GM12865 (cell line): ENCODE measurements at regions not wholly inside any gene's neighbourhood (a gene's known extent, or its start where the extent isn't known, plus 50 kb on each side); places are given as distances from the start of the nearest gene placed in this dataset.

Experiments
- DNase-seq: peaks from one replicate; pipeline ENCODE4 v3.0.0; 2010; ENCODE audit warnings: low read depth
- H3K4me3 ChIP-seq: 2 replicates; pipeline ENCODE4 v1.5.1; 2011; ENCODE audit warnings: mild to moderate bottlenecking, low read depth, low read length, control low read depth
- CTCF ChIP-seq: IDR thresholded peaks from 2 replicates; pipeline ENCODE4 v1.5.1; 2011; ENCODE audit warnings: low read length, control low read depth, low read depth, inconsistent platforms; ENCODE audit not compliant: insufficient read depth; ENCODE audit errors: missing control alignments

DNA sequence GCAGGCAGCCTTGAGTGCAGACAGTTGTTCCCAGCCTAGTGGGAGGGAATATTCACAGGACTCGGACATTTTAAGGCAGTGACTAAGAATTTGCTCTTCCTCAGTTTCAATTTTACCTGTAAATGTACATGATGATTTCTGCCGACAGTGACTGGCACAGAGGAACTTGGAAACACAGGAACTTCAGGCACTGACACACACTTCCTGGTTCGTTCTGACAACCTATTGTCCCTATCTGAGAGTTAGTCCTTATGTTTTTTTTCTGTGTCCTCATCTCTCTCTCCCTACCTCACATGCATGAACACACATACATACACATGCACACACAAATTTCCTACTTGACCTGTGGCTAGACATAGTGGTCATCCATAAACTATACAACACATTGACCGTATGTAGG is 89.4 kb upstream of the CD180 start:
- no peak overlapping the region for H3K4me3 ChIP-seq
- TF ChIP-seq CTCF, result no peak
- no peak for DNase-seq

GRCh38 chr5:67283988-67284487 is 87.4 kb upstream of the CD180 start:
- TF ChIP-seq CTCF, result no peak
- no peak overlapping the region for H3K4me3 ChIP-seq
- DNase-seq, result no peak

GRCh38 chr5:67283275-67283987 is 86.8 kb upstream of the CD180 start:
- DNase-seq, result no peak
- no peak overlapping the region for H3K4me3 ChIP-seq
- no peak for TF ChIP-seq CTCF

GRCh38 chr5:67281874-67282273 is 85.3 kb upstream of the CD180 start:
- TF ChIP-seq CTCF, result no peak
- H3K4me3 ChIP-seq, result no peak overlapping the region
- DNase-seq, result no peak

DNA sequence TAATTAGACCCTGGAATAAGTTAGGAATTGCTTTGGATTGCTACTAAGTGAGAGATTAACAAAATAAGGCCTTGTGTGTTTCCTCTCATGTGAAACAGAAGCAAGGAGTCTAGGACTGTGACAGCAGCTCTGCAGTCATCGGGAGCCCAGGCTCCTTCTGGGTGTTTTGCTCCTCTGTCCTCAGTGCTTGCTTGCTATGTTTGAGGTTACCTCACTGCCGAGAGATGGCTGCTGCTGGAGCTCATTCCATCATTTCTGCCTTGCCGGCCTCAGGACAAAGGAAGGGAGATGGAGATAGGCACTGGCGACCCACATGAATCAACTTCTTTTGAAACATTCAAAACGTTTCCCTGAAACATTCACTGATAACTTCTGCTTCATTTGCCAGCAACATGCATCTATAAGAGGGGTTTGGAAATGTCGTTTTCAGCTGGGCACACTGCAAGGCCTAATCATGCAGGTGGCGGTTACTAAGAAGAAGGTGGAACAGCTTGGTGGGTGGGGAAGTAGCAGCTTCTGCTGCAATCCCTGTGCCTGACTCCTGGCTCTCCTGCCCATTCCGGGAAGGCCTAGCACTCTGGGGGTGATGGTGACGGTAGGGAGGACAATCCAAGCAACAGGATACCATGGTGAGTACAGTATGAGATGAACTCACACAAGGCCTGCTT is 77.2 kb upstream of the CD180 start:
- TF ChIP-seq CTCF, result no peak
- DNase-seq, result no peak
- no peak overlapping the region for H3K4me3 ChIP-seq

- H3K4me3 ChIP-seq, result no peak overlapping the region
- no peak for DNase-seq
- TF ChIP-seq CTCF, result no peak
Measured at GRCh38 chr5:67272453-67273130, 76.0 kb upstream of the CD180 start.
